Neural cell (in vitro differentiated cells): ENCODE measurements at regions not wholly inside any gene's neighbourhood (a gene's known extent, or its start where the extent isn't known, plus 50 kb on each side); places are given as distances from the start of the nearest gene placed in this dataset.

ENCODE experiments used
- H2AFZ ChIP-seq: fragments of 200-600, 300-800 bp; sonication (generic), shearing (Covaris generic); 2 replicates; pipeline ENCODE4 v1.6.0; 2014; ENCODE audit warnings: low read depth, mild to moderate bottlenecking, antibody characterized with exemption, low read length, moderate library complexity
- H3F3A ChIP-seq: fragments of 200-600 bp; shearing (Covaris generic); 2 replicates; pipeline ENCODE4 v1.6.1; 2016; ENCODE audit warnings: mild to moderate bottlenecking, moderate library complexity, mixed read lengths, antibody characterized with exemption, low read length; ENCODE audit not compliant: insufficient read depth, poor library complexity, severe bottlenecking
- H3K27ac ChIP-seq: fragments of 200-600, 300-800 bp; sonication (generic), shearing (Covaris generic); 2 replicates; pipeline ENCODE4 v1.5.1; 2014; ENCODE audit warnings: mild to moderate bottlenecking, low read length, moderate library complexity
- H3K27me3 ChIP-seq: fragments of 300-800, 200-600 bp; sonication (generic), shearing (Covaris generic); 2 replicates; pipeline ENCODE4 v1.6.0; 2014; ENCODE audit warnings: mild to moderate bottlenecking, low read depth, low read length, moderate library complexity; ENCODE audit not compliant: insufficient read depth
- H3K36me3 ChIP-seq: fragments of 300-800, 200-600 bp; sonication (generic), shearing (Covaris generic); 2 replicates; pipeline ENCODE4 v1.5.1; 2014; ENCODE audit warnings: mild to moderate bottlenecking, antibody characterized with exemption, low read length, moderate library complexity; ENCODE audit not compliant: insufficient read depth
- H3K4me2 ChIP-seq: fragments of 300-800, 200-600 bp; sonication (generic), shearing (Covaris generic); 2 replicates; pipeline ENCODE4 v1.6.0; 2014; ENCODE audit warnings: mild to moderate bottlenecking, low read length
- H3K4me3 ChIP-seq: fragments of 300-800, 200-600 bp; sonication (generic), shearing (Covaris generic); 2 replicates; pipeline ENCODE4 v1.5.1; 2014; ENCODE audit warnings: mild to moderate bottlenecking, low read length, moderate library complexity
- H3K79me2 ChIP-seq: fragments of 200-600 bp; shearing (Covaris generic); replicated peaks from 2 replicates; pipeline ENCODE4 v1.6.0; 2014; ENCODE audit warnings: mild to moderate bottlenecking, low read length, moderate library complexity; ENCODE audit not compliant: insufficient read depth
- H3K9ac ChIP-seq: fragments of 300-800, 200-600 bp; sonication (generic), shearing (Covaris generic); 2 replicates; pipeline ENCODE4 v1.6.1; 2016; ENCODE audit warnings: mild to moderate bottlenecking, low read length, mixed read lengths
- H3K9me2 ChIP-seq: fragments of 200-600 bp; shearing (Covaris generic); 2 replicates; pipeline ENCODE4 v1.6.1; 2016; ENCODE audit warnings: mild to moderate bottlenecking, low read length, mixed read lengths; ENCODE audit not compliant: insufficient read depth
- H3K9me3 ChIP-seq: fragments of 200-600, 300-800 bp; sonication (generic), shearing (Covaris generic); 2 replicates; pipeline ENCODE4 v1.6.1; 2016; ENCODE audit warnings: mild to moderate bottlenecking, mixed run types, low read length, moderate library complexity, mixed read lengths
- H4K20me1 ChIP-seq: fragments of 200-600 bp; shearing (Covaris generic); 2 replicates; pipeline ENCODE4 v1.6.1; 2016; ENCODE audit warnings: mild to moderate bottlenecking, mixed run types; ENCODE audit not compliant: insufficient read depth
- CTCF ChIP-seq: fragments of 450-650 bp; IDR thresholded peaks from 2 replicates; pipeline ENCODE4 v1.5.1; 2014; ENCODE audit warnings: antibody characterized with exemption, mild to moderate bottlenecking, moderate library complexity; ENCODE audit not compliant: poor library complexity, severe bottlenecking
- EP300 ChIP-seq: fragments of 450-650 bp; conservative IDR thresholded peaks from 2 replicates; pipeline ENCODE4 v1.6.1; 2014; ENCODE audit warnings: antibody characterized with exemption, mild to moderate bottlenecking, moderate library complexity; ENCODE audit not compliant: poor library complexity, severe bottlenecking
- EZH2 ChIP-seq: fragments of 200-600, 300-800 bp; shearing (Covaris generic), sonication (generic); IDR thresholded peaks from 2 replicates; pipeline ENCODE4 v1.6.1; 2014; ENCODE audit warnings: antibody characterized with exemption, low read length, borderline replicate concordance, mild to moderate bottlenecking; ENCODE audit not compliant: insufficient read depth, poor library complexity, severe bottlenecking
- MXI1 ChIP-seq: fragments of 450-650 bp; conservative IDR thresholded peaks from 2 replicates; pipeline ENCODE4 v1.6.1; 2014; ENCODE audit warnings: antibody characterized with exemption, mild to moderate bottlenecking; ENCODE audit not compliant: poor library complexity, severe bottlenecking
- POLR2AphosphoS5 ChIP-seq: IDR thresholded peaks from 2 replicates; pipeline ENCODE4 v1.6.1; 2012
- RAD21 ChIP-seq: fragments of 450-650 bp; conservative IDR thresholded peaks from 2 replicates; pipeline ENCODE4 v1.6.1; 2014; ENCODE audit warnings: antibody characterized with exemption, mild to moderate bottlenecking, moderate library complexity
- REST ChIP-seq: IDR thresholded peaks from 2 replicates; pipeline ENCODE4 v1.6.1; 2012; ENCODE audit warnings: borderline replicate concordance
- SMC3 ChIP-seq: fragments of 450-650 bp; conservative IDR thresholded peaks from 2 replicates; pipeline ENCODE4 v1.6.1; 2014; ENCODE audit warnings: antibody characterized with exemption, mild to moderate bottlenecking, moderate library complexity; ENCODE audit not compliant: poor library complexity
- TAF1 ChIP-seq: IDR thresholded peaks from 2 replicates; pipeline ENCODE4 v1.6.1; 2012; ENCODE audit warnings: low read depth

DNA sequence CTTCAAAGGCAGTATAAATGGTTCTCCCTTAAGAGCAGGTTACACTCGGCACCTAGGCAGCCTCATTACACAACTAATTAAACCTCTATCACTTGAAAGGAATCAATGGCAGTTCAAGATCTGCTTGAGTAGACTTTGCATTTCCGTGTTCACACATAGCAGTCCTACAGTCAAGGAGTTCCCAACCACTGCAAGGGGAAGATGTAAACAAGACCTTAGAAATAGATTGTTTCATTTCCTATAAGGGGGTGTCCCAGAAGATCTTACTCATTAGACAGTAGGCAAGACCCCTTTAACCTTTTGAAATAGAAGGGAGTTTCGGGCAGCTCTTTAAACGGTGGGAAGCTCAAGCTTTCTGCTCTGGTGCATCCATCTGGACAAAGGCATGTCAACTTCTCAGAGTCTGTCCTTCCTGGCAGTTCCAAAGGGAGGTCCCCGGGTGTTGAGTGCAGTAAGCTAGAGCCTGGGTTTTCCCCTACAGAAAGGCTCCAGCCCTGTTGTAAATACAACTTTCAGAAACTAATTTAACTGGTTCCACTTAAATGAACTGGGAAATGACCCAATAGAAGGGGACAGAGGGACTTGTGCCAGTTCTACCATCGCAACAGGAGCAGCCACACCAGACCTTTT, 150.8 kb downstream of the RBMX2 start:
- H3K9me3 ChIP-seq = no peaks in the 10 kb centered on the region
- no peak overlapping the region for H3K4me2 ChIP-seq
- H3K27me3 ChIP-seq = no peaks in the 10 kb centered on the region
- no peaks in the 10 kb centered on the region for H3F3A ChIP-seq
- H3K4me3 ChIP-seq = no peak overlapping the region
- no peaks in the 10 kb centered on the region for H3K79me2 ChIP-seq
- H3K27ac ChIP-seq = no peak overlapping the region
- H3K9me2 ChIP-seq = no peaks in the 10 kb centered on the region
- H4K20me1 ChIP-seq = no peaks in the 10 kb centered on the region
- H3K9ac ChIP-seq = no peak overlapping the region
- no peak overlapping the region for H2AFZ ChIP-seq
- H3K36me3 ChIP-seq = no peaks in the 10 kb centered on the region
- TF ChIP-seq RAD21 (no peak), TAF1 (no peak), EP300 (no peak), CTCF (no peak), REST (no peak), SMC3 (no peak), EZH2 (no peak), MXI1 (no peak), POLR2AphosphoS5 (no peak)

GRCh38 chrX:130555341-130555740, 153.6 kb downstream of the RBMX2 start:
- Histone ChIP-seq H4K20me1 (no peaks in the 10 kb centered on the region), H3K36me3 (no peaks in the 10 kb centered on the region), H3K9me3 (no peaks in the 10 kb centered on the region), H3K4me3 (no peak overlapping the region), H3K27me3 (no peaks in the 10 kb centered on the region), H3K27ac (no peak overlapping the region), H2AFZ (no peak overlapping the region), H3K9me2 (no peaks in the 10 kb centered on the region), H3K79me2 (no peaks in the 10 kb centered on the region), H3K9ac (no peak overlapping the region), H3F3A (no peaks in the 10 kb centered on the region), H3K4me2 (no peak overlapping the region)
- TF ChIP-seq RAD21 = no peak
- TF ChIP-seq REST = no peak
- TF ChIP-seq POLR2AphosphoS5 = no peak
- no peak for TF ChIP-seq CTCF
- no peak for TF ChIP-seq SMC3
- TF ChIP-seq TAF1 = no peak
- no peak for TF ChIP-seq MXI1
- no peak for TF ChIP-seq EZH2
- TF ChIP-seq EP300 = no peak
